ENCODE measurements at regions not wholly inside any gene's neighbourhood (a gene's known extent, or its start where the extent isn't known, plus 50 kb on each side); places are given as distances from the start of the nearest gene placed in this dataset.

DNA sequence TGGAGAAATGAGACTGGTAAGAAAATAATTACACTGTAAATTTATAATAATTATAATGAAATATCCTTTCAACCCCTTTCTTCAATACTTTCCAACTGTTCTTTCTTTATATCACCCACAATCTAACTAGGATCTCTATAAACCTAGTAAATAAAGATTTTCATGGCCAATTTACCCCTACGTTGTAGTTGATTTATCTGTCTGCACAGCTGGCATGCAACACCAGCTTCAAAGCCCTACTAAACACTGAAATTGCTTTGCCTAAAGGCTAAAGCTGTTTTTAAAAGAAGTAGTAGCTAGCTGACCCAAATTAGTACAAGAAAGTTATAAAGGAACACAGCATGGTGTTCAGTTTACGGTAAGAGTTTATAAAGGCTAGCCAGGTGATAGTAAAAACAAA is 140.1 kb downstream of the NOL4 start:
- Histone ChIP-seq H3K27me3 (no peaks in the 10 kb centered on the region), H3K27ac (no peak overlapping the region), H3K9me3 (no peaks in the 10 kb centered on the region), H3K4me1 (no peaks in the 10 kb centered on the region), H3K36me3 (no peaks in the 10 kb centered on the region), H3K4me3 (no peak overlapping the region)
- TF ChIP-seq EP300 (IDR thresholded peaks at IDR 0.05) = no peak
- TF ChIP-seq, protein P1, sequence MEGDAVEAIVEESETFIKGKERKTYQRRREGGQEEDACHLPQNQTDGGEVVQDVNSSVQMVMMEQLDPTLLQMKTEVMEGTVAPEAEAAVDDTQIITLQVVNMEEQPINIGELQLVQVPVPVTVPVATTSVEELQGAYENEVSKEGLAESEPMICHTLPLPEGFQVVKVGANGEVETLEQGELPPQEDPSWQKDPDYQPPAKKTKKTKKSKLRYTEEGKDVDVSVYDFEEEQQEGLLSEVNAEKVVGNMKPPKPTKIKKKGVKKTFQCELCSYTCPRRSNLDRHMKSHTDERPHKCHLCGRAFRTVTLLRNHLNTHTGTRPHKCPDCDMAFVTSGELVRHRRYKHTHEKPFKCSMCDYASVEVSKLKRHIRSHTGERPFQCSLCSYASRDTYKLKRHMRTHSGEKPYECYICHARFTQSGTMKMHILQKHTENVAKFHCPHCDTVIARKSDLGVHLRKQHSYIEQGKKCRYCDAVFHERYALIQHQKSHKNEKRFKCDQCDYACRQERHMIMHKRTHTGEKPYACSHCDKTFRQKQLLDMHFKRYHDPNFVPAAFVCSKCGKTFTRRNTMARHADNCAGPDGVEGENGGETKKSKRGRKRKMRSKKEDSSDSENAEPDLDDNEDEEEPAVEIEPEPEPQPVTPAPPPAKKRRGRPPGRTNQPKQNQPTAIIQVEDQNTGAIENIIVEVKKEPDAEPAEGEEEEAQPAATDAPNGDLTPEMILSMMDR (IDR thresholded peaks at IDR 0.05) = no peak
- TF ChIP-seq POLR2A (IDR thresholded peaks at IDR 0.05) = no peak
- no peak for TF ChIP-seq POLR2AphosphoS5 (IDR thresholded peaks at IDR 0.05)
- no peak for DNase-seq
- no peak for ATAC-seq (ENCODE audit: low FRiP score in 2 of 2)
- WGBS, 2 donors = 73 to 83% methylated on average over 2 of the region's 2 CpGs

DNA sequence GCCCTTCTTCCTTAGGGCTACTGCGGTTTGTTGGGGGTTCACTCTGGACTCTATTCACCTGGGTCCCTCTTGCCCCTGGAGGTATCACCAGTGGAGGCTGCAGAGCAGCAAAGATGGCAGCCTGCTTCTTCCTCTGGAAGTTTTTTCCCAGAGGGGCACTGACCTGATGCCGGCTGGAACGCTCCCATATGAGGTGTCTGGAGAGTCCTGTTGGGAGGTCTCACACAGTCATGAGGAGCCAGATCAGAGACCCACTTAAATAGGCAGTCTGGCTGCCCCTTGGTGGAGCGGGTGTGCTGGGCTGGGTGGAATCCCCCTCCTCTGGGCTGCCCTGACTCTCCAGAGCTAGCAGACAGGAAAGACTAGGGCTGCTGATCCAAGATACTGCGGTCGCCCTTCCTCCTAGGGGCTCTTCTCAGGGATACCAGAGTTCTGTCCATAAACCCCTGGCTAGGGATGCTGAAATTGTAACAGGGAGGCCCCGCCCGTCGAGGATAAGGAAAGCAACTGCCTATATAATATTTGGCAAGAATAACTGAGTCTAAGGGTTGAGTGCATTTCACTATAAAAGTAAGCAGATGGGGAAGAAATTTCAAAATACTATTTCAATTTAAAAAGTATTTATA is 140.7 kb downstream of the NOL4 start:
- Histone ChIP-seq H3K27me3 (no peaks in the 10 kb centered on the region), H3K27ac (no peak overlapping the region), H3K4me3 (no peak overlapping the region), H3K36me3 (no peaks in the 10 kb centered on the region), H3K4me1 (no peaks in the 10 kb centered on the region), H3K9me3 (no peaks in the 10 kb centered on the region)
- WGBS, 2 donors = 90% methylated on average over 8 to 9 of the region's 9 CpGs
- DNase-seq (no peak), ATAC-seq (ENCODE audit: low FRiP score in 2 of 2) (no peak)
- no peak for TF ChIP-seq POLR2AphosphoS5 (IDR thresholded peaks at IDR 0.05)
- no peak for TF ChIP-seq EP300 (IDR thresholded peaks at IDR 0.05)
- TF ChIP-seq, protein P1 (IDR thresholded peaks at IDR 0.05) = no peak
- no peak for TF ChIP-seq POLR2A (IDR thresholded peaks at IDR 0.05)

DNA sequence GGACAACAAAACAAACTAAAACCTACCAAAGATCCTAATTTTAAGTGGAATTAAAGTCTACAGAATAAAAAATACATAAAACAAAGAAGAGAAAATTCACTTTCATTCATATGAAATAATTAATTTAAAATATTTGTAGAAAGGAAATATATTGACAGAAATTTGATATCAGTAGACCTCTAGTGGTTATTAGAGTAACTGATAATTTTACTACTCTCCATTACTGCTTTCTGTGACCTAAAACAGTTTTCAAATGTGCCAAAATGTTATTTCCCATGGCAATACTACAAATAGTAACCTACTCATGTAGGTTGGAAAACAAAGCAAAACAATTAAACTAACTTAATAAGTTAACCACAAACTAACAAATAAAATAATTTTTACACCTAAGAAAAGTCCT is 147.1 kb downstream of the NOL4 start:
- ATAC-seq (ENCODE audit: low FRiP score in 2 of 2) (no peak), DNase-seq (no peak)
- Histone ChIP-seq H3K4me1 (no peaks in the 10 kb centered on the region), H3K4me3 (no peak overlapping the region), H3K27ac (no peak overlapping the region), H3K9me3 (no peaks in the 10 kb centered on the region), H3K36me3 (no peaks in the 10 kb centered on the region), H3K27me3 (no peaks in the 10 kb centered on the region)
- TF ChIP-seq, protein P1 (IDR thresholded peaks at IDR 0.05) = no peak
- TF ChIP-seq POLR2AphosphoS5 (IDR thresholded peaks at IDR 0.05) (no peak), EP300 (IDR thresholded peaks at IDR 0.05) (no peak), POLR2A (IDR thresholded peaks at IDR 0.05) (no peak)

DNA sequence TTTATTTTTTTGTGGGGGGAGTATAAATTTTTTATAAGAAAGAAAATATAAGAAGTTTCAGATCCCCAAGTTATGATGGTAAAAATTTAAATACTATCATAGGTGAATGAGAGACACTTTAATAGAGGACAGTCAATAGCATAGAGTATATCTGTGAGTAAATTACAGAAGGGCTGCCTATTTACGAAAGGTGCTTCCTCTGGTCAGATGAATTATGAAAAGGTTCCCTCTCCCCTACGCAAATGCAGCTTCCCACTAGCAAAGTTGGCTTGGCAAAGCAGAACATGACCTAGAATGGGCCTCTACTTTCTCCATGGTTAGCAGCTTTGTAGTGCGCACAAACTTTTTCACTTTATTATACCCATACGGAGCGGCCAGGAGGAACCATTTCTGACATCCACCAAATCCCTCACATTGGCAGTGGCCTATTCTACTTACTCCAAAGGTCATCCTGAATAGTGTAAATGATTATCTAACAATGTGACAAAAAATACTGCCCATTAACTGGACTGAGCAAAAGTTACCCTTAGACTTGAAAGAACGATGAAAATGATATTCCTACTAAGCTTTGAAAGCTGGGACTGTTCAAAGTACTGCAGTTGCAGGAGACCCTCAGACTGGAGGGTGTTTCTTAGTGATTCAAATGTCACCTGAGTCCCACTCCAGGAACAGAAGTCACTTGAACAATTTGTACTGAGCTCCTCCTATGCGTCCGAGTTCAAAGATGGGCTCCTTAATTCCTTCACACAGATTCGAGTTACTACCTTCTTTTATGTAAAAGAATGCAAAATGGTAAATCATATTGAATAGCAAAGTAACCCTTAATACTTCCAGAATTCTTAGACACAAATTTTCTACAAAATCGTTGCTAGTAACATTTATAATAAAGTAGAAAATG is 148.5 kb downstream of the NOL4 start:
- H3K4me3 ChIP-seq = no peak overlapping the region
- no peak for DNase-seq
- no peaks in the 10 kb centered on the region for H3K9me3 ChIP-seq
- H3K4me1 ChIP-seq = no peaks in the 10 kb centered on the region
- no peak for TF ChIP-seq POLR2AphosphoS5 (IDR thresholded peaks at IDR 0.05)
- TF ChIP-seq, protein P1 (IDR thresholded peaks at IDR 0.05) = no peak
- no peak for TF ChIP-seq POLR2A (IDR thresholded peaks at IDR 0.05)
- no peak for TF ChIP-seq EP300 (IDR thresholded peaks at IDR 0.05)
- no peak for ATAC-seq (ENCODE audit: low FRiP score in 2 of 2)
- no peaks in the 10 kb centered on the region for H3K36me3 ChIP-seq
- no peaks in the 10 kb centered on the region for H3K27me3 ChIP-seq
- 87% methylated on average over 10 of the region's 10 CpGs for WGBS, 2 donors
- no peak overlapping the region for H3K27ac ChIP-seq

Data from upper lobe of left lung (tissue), 6 donors.